Stimulated activated naive CD8-positive, alpha-beta T cell treated with anti-CD3 and anti-CD28 coated beads, Interleukin-15, Interleukin-2, amounts not matched to agents 100 ng/mL and 50 ng/mL, for 24 hours (primary cell): ENCODE measurements at regions not wholly inside any gene's neighbourhood (a gene's known extent, or its start where the extent isn't known, plus 50 kb on each side); places are given as distances from the start of the nearest gene placed in this dataset.

Experiments used
- H3K27ac Mint-ChIP-seq: one replicate; pipeline ENCODE4 v1.8.0; 2021; ENCODE audit warnings: mild to moderate bottlenecking, mixed read lengths
- H3K27me3 Mint-ChIP-seq: one replicate; pipeline ENCODE4 v1.8.0; 2021; ENCODE audit warnings: mixed read lengths
- H3K36me3 Mint-ChIP-seq: one replicate; pipeline ENCODE4 v1.8.0; 2021; ENCODE audit warnings: low read depth, mixed read lengths
- H3K4me1 Mint-ChIP-seq: one replicate; pipeline ENCODE4 v1.8.0; 2021; ENCODE audit warnings: low read depth, mixed read lengths
- H3K4me3 Mint-ChIP-seq: one replicate; pipeline ENCODE4 v1.8.0; 2021; ENCODE audit warnings: mild to moderate bottlenecking, mixed read lengths
- H3K9me3 Mint-ChIP-seq: one replicate; pipeline ENCODE4 v1.8.0; 2021; ENCODE audit warnings: mixed read lengths

DNA sequence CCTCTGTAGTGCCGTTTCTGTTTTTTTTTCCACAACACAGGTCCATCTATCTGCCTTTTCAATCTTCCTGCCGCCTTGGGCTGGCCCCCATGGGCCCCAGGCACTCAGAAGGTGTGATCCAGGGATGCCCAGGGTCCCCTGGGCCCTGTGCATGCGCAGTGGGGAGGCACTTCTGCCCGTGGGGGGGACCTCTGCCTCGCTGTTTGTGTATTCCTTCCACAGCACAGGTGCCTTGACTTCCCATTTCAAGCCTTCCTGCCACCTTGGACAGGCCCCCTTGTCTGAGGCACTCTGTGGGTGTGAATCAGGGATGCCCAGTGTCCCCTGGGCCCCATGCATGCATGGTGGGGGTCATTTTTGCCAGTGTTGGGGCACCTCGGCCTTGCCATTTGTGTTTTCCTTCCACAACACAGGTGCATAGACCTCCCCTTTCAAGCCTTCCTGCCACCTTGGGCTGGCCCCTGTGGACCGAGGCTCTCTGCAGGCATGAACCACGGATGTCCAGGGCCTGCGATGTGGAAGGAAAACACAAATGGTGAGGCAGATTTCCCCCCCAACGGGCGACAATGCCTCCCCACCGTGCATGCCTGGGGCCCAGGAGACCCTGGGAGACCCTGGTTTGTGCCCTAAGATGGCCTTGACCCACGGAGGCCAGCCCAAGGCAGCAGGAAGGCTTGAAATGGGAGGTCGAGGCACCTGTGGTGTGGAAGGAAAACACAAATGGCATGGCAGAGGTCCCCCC, 366.5 kb downstream of the ALG10 start:
- H3K4me1 Mint-ChIP-seq = no peaks in the 10 kb centered on the region
- no peaks in the 10 kb centered on the region for H3K36me3 Mint-ChIP-seq
- peaks cover 12% of the 10 kb centered on the region for H3K9me3 Mint-ChIP-seq

DNA sequence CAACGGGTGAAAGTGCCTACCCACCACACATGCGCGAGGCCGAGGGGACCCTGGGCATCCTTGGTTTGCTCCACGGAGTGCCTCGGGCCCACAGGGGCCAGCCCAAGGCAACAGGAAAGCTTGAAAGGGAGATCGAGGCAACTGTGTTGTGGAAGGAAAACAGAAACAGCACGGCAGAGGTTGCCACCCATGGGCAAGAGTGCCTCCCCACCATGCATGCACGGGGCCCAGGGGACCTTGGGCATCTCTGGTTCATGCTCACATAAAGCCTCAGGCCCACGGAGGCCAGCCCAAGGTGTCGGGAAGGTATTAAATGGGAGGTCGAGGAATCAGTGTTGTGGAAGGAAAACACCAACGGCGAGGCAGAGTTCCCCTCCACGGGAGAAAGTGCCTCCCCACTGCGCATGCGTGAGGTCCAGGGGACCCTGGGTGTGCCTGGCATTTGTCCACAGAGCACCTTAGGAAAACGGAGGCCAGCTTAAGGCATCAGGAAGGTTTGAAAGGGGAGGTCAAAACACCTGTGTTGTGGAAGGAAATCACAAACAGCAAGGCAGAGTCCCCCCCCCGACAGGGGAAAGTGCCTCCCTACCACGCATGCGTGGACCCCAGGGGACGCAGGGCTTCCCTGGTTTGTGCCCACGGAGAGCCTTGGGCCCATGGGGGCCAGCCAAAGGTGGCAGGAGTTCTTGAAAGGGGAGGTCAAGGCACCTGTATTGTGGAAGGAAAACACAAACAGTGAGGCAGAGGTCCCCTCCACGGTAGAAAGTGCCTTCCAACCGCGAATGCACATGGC, 367.3 kb downstream of the ALG10 start:
- H3K27me3 Mint-ChIP-seq = no peaks in the 10 kb centered on the region
- peaks cover 12% of the 10 kb centered on the region for H3K9me3 Mint-ChIP-seq
- H3K36me3 Mint-ChIP-seq = no peaks in the 10 kb centered on the region
- H3K4me1 Mint-ChIP-seq = no peaks in the 10 kb centered on the region
- H3K27ac Mint-ChIP-seq = no peak overlapping the region
- H3K4me3 Mint-ChIP-seq = no peak overlapping the region

More for the DNA sequence above, 366.5 kb downstream of the ALG10 start:
- no peaks in the 10 kb centered on the region for H3K27me3 Mint-ChIP-seq
- no peak overlapping the region for H3K4me3 Mint-ChIP-seq
- no peak overlapping the region for H3K27ac Mint-ChIP-seq

DNA sequence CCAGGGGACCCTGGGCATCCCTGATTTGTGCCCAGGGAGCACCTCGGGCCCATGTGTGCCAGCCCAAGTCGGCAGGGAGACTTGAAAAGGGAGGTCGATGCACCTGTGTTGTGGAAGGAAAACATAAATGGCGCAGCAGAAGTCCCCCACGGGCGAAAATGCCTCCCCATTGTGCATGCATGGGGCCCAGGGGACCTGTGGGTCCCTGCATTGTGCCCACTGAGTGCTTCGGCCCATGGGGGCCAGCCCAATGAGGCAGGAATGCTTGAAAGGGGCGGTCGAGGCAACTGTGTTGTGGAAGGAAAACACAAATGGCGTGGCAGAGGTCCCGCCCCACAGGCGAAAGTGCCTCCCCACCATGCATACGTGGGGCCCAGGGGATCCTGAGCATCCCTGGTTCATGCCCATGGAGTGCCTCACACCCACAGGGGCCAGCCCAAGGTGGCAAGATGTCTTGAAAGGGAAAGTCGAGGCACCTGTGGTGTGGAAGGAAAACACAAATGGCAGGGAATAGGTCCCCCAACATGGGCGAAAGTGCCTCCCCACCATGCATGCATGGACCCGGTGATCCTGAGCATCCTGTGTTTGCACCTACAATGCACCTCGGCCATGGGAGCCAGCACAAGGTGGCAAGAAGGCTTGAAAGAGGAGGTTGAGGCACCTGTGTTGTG, 368.0 kb downstream of the ALG10 start:
- Mint-ChIP-seq H3K9me3 (peaks cover 9% of the 10 kb centered on the region), H3K27ac (no peak overlapping the region), H3K27me3 (no peaks in the 10 kb centered on the region), H3K4me1 (no peaks in the 10 kb centered on the region), H3K36me3 (no peaks in the 10 kb centered on the region), H3K4me3 (no peak overlapping the region)

DNA sequence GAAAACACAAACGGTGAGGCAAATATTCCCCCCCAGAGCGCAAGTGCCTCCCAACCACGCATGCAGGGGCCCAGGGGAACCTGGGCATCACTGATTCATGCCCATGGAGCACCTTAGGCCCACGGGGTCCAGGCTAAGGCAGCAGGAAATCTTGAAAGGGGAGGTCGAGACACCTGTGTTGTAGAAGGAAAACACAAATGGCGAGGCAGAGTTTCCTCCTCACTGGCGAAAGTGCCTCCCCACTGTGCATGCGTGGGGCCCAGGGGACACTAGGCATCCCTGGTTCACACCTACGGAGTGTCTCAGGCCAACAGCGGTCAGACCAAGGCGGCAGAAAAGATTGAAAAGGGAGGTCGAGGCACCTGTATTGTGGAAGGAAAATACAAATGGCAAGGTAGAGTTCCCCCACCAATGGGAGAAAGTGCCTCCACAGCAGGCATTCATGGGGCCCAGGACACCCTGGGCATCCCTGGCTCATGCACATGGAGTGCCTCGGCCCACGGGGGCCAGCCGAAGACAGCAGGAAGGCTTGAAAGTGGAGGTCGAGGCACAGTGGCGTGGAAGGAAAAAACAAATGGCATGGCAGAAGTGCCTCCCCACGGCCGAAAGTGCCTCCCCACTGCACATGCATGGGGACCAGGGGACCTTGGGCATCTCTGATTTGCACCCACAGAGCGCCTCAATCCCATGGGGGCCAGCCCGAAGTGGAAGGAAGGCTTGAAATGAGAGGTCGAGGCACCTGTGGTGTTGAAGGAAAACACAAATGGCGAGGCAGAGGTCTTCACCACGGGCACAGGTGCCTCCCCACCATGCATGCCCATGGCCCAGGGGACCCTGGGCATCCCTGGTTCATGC, 368.8 kb downstream of the ALG10 start:
- Mint-ChIP-seq H3K27me3 (no peaks in the 10 kb centered on the region), H3K27ac (no peak overlapping the region), H3K4me3 (no peak overlapping the region), H3K36me3 (no peaks in the 10 kb centered on the region), H3K9me3 (peaks cover 4% of the 10 kb centered on the region), H3K4me1 (no peaks in the 10 kb centered on the region)

DNA sequence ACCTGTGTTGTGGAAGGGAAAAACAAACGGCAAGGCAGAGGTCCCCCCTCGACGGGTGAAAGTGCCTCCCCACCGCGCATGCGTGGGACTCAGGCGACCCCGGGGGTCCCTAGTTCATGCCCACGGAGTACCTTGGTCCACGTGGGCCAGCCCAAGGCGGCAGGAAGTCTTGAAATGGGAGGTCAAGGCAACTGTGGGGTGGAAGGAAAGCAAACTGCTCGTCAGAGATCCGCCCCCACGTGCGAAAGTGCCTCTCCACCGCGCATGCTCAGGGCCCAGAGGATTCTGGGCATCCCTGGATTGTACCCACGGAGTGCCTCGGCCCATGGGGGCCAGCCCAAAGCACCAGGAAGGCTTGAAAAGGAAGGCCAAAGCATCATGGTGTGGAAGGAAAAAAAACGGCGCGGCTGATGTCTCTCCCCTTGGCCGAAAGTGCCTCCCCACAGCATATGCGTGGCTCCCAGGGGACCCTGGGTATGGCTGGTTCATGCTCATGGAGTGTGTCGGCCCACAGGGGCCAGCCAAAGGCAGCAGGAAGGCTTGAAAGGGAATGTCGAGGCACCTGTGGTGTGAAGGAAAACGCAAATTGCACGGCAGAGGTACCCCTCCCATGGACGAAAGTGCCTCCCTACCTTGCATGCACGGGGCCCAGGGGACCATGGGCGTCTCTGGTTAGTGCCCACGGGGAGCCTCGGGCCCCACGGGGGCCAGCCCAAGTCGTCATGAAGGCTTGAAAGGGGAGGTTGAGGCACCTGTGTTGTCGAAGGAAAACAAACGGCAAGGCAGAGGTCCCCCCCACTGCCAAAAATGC, 369.7 kb downstream of the ALG10 start:
- H3K9me3 Mint-ChIP-seq = peaks cover 4% of the 10 kb centered on the region
- H3K27ac Mint-ChIP-seq = no peak overlapping the region

DNA sequence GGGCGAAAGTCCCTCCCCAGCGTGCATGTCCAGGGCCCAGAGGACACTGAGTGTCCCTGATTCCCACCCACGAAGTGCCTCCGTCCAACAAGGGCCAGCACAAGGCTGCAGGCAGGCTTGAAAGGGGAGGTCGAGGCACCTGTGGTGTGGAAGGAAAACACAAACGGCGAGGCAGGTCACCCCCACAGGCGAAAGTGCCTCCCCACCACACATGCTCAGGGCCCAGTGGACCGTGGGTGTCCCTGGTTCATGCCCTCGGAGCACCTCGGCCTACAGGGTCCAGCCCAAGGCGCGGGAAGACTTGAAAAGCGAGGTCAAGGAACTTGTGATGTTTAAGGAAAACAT, 370.4 kb downstream of the ALG10 start:
- Mint-ChIP-seq H3K27ac (no peak overlapping the region), H3K9me3 (peaks cover 4% of the 10 kb centered on the region), H3K4me1 (no peaks in the 10 kb centered on the region), H3K4me3 (no peak overlapping the region), H3K36me3 (no peaks in the 10 kb centered on the region), H3K27me3 (no peaks in the 10 kb centered on the region)

More for the DNA sequence above, 369.7 kb downstream of the ALG10 start:
- no peak overlapping the region for H3K4me3 Mint-ChIP-seq
- no peaks in the 10 kb centered on the region for H3K36me3 Mint-ChIP-seq
- H3K27me3 Mint-ChIP-seq = no peaks in the 10 kb centered on the region
- no peaks in the 10 kb centered on the region for H3K4me1 Mint-ChIP-seq

DNA sequence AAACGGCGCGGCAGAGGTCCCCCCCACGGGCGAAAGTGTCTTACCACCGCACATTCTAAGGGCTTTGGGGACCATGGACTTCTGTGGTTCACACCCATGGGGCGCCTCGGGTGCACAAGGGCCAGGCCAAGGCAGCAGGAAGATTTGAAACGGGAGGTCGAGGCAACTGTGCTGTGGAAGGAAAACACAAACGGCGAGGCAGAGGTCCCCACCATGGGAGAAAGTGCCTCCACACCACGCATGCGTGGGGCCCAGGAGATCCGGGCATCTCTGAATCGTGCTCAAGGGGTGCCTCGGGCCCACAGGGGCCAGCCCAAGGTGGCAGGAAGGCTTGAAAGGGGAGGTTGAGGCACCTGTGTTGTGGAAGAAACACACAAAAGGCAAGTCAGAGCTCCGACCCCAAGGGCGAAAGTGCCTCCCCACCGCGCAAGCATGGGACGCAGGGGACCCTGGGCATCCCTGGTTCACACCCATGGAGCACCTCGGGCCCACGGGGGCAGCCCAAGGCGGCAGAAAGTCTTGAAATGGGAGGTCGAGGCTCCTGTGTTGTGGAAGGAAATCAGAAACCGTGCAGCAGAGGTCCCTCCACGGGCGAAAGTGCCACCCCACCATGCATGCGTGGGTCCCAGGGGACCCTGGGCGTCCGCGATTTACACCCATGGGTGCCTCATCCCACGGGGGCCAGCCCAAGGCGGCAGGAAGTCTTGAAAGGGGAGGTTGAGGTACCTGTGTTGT, 371.0 kb downstream of the ALG10 start:
- no peaks in the 10 kb centered on the region for H3K27me3 Mint-ChIP-seq
- no peak overlapping the region for H3K27ac Mint-ChIP-seq
- H3K36me3 Mint-ChIP-seq = no peaks in the 10 kb centered on the region
- H3K9me3 Mint-ChIP-seq = peaks cover 4% of the 10 kb centered on the region
- H3K4me1 Mint-ChIP-seq = no peaks in the 10 kb centered on the region
- no peak overlapping the region for H3K4me3 Mint-ChIP-seq

DNA sequence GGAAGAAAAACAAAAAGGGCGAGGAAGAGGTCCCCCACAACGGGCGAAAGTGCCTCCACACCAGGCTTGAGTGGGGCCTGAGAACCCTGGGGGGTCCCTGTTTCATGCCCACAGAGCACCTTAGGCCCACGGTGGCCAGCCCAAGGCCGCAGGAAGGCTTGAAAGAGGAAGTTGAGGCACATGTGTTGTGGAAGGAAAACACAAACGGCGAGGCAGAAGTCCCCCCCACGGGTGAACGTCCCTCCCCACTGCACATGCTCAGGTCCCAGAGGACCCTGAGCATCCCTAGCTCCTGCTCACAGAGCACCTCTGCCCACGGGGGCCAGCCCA, 371.5 kb downstream of the ALG10 start:
- H3K27me3 Mint-ChIP-seq = no peaks in the 10 kb centered on the region
- no peak overlapping the region for H3K4me3 Mint-ChIP-seq
- H3K9me3 Mint-ChIP-seq = peaks cover 4% of the 10 kb centered on the region
- no peak overlapping the region for H3K27ac Mint-ChIP-seq
- no peaks in the 10 kb centered on the region for H3K4me1 Mint-ChIP-seq
- no peaks in the 10 kb centered on the region for H3K36me3 Mint-ChIP-seq

DNA sequence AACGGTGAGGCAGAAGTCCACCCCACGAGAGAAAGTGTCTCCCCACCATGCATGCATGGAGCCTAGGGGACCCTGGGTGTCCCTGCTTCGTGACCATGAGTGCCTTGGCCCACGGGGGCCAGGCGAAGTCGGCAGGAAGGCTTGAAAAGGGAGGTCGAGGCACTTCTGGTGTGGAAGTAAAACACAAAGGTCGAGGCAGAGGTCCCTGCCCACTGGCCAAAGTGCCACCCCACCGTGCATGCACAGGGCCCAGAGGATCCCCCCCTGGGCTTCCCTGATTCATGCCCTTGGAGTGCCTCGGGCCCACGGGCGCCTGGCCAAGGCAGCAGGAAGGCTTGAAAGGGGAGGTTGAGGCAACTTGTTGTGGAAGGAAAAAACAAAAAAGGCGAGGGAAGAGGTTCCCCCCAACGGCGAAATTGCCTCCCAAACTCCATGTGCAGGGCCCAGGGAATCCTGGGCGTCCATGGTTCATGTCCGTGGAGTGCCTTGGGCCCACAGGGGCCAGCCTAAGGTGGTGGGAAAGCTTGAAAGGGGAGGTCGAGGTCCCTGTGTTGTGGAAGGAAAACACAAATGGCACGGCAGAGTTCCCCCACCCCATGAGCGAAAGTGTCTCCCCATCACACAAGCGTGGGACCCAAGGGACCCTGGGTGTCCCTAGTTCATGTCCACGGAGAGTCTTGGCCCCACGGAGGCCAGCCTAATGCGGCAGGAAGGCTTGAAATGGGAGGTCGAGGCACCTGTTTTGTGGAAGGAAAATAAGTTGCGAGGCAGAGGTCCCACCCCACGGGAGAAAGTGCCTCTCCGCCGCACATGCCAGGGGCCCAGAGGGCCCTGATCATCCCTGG, 372.1 kb downstream of the ALG10 start:
- H3K27me3 Mint-ChIP-seq = no peaks in the 10 kb centered on the region
- H3K4me1 Mint-ChIP-seq = no peaks in the 10 kb centered on the region
- H3K27ac Mint-ChIP-seq = no peak overlapping the region
- H3K4me3 Mint-ChIP-seq = no peak overlapping the region
- peaks cover 4% of the 10 kb centered on the region for H3K9me3 Mint-ChIP-seq
- H3K36me3 Mint-ChIP-seq = no peaks in the 10 kb centered on the region

DNA sequence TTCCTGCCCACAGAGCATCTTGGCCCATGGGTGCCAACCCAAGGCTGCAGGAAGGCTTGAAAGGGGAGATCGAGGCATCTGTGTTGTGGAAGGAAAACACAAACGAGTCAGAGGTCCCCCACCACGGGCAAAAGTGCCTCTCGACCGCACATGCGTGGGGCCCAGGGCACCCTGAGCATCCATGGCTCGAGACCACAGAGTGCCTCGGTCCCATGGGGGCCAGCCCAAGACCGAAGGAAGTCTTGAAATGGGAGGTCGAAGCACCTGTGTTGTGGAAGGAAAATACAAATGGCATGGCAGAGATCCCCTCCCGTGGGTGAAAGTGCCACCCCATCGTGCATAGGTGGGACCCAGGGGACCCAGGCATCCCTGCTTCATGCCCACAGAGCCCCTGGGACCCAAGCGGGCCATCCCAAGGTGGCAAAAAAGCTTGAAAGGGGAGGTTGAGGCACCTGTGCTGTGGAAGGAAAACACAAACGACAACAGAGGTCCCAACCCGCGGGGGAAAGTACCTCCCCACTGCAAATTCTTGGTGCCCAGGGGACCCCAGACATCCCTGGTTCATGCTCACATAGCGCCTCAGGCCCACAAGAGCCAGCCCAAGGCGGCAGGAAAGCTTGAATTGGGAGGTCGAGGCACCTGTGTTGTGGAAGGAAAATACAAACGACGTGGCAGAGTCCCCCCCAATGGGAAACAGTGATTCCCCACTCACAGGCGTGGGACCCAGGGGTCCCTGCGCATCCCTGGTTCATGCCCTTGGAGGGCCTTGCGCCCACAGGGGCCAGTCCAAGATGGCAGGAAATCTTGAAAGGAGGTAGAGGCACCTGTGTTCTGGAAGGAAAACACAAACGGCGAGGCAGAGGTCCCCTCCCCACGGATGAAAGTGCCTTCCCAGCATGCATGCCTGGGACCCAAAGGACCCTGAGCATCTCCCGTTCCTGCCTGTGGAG, 373.0 kb downstream of the ALG10 start:
- Mint-ChIP-seq H3K4me3 (no peak overlapping the region), H3K27me3 (no peaks in the 10 kb centered on the region), H3K36me3 (no peaks in the 10 kb centered on the region), H3K27ac (no peak overlapping the region), H3K4me1 (no peaks in the 10 kb centered on the region), H3K9me3 (peaks cover 4% of the 10 kb centered on the region)

DNA sequence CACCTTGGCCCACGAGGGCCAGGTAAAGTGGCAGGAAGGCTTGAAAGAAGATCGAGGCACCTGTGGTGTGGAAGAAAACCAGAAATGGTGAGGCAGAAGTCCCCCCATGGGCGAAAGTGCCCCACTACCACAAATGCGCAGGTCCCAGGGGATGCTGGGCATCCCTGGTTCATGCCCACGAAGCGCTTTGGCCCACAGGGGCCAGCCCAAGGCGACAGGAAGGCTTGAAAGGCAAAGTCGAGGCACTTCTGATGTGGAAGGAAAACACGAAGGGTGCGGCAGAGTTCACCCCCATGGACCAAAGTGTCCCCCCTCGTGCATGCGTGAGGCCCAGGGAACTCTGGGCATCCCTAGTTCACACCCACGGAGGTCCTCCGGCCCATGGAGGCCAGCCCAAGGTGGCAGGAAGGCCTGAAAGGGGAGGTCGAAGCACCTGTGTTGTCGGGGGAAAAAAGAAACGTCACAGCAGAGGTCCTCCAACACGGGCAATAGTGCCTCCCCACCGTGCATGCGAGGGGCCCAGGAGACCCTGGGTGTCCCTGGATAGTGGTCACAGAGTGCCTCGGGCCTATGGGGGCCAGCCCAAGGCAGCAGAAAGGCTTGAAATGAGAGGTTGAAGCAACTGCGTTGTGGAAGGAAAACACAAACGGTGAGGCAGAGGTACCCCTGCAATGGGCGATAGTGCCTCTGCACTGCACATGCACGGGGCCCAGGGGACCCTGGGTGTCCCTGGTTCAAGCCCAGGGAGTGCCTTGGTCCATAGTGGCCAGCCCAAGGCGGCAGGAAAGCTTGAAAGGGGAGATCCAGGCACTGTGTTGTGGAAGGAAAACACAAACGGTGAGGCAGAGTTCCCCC, 373.9 kb downstream of the ALG10 start:
- no peak overlapping the region for H3K4me3 Mint-ChIP-seq
- H3K27ac Mint-ChIP-seq = no peak overlapping the region
- peaks cover 4% of the 10 kb centered on the region for H3K9me3 Mint-ChIP-seq
- no peaks in the 10 kb centered on the region for H3K27me3 Mint-ChIP-seq
- no peaks in the 10 kb centered on the region for H3K4me1 Mint-ChIP-seq
- no peaks in the 10 kb centered on the region for H3K36me3 Mint-ChIP-seq
